Sigmoid colon (tissue), 4 donors: ENCODE measurements at regions not wholly inside any gene's neighbourhood (a gene's known extent, or its start where the extent isn't known, plus 50 kb on each side); places are given as distances from the start of the nearest gene placed in this dataset.

Experiments used
- EP300 ChIP-seq, 4 donors: sonication (generic); formaldehyde crosslinking; IDR thresholded peaks; one replicate each; pipeline ENCODE4 v1.6.1; 2017; ENCODE audit warnings: antibody characterized with exemption in 4 of 4
- POLR2A ChIP-seq, 2 donors: fragments of 450-650 bp; IDR thresholded peaks; one replicate each; pipeline ENCODE4 v1.6.1; 2016; ENCODE audit warnings: antibody characterized with exemption in 2 of 2, mild to moderate bottlenecking in 2 of 2, moderate library complexity in 2 of 2
- TF ChIP-seq, protein P1 (sequence below), 4 experiments: fragments of 450-650 bp in 3 of 4; fragments of 200-600 bp in 1 of 4; IDR thresholded peaks; one replicate each; pipeline ENCODE4 v1.5.1; 2016 to 2019; ENCODE audit warnings: antibody characterized with exemption in 4 of 4, mild to moderate bottlenecking in 3 of 4, moderate library complexity in 2 of 4

DNA sequence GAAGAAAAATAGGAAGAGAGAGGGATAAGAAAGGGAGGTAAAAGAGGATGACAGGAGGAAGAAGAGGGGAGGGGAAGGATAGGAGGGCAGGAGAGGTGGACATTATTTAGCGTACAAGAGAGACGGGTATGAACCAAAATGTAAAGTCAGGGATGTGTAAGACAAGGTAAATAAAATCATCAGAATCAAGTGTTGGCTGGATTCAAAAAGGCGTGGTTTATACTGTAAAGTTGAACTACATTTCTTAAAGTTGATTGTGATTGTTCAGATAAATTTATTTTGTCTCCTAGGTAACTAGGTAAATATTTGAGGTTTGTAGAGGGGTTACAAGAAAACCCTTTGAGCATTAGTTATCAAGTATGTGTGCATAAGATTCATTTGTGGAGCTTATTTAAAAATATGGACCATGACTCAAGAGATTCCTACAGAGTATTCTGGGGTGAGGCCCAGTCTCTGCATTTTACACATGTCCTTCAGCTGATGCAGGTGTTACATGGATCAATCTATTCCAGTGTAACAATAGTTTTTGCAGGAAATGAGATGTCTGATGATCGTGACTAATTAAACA is 512.1 kb upstream of the MBL2 start:
- TF ChIP-seq POLR2A (IDR thresholded peaks at IDR 0.05) (no peak), EP300 (IDR thresholded peaks at IDR 0.05) (no peak)
- TF ChIP-seq, protein P1, sequence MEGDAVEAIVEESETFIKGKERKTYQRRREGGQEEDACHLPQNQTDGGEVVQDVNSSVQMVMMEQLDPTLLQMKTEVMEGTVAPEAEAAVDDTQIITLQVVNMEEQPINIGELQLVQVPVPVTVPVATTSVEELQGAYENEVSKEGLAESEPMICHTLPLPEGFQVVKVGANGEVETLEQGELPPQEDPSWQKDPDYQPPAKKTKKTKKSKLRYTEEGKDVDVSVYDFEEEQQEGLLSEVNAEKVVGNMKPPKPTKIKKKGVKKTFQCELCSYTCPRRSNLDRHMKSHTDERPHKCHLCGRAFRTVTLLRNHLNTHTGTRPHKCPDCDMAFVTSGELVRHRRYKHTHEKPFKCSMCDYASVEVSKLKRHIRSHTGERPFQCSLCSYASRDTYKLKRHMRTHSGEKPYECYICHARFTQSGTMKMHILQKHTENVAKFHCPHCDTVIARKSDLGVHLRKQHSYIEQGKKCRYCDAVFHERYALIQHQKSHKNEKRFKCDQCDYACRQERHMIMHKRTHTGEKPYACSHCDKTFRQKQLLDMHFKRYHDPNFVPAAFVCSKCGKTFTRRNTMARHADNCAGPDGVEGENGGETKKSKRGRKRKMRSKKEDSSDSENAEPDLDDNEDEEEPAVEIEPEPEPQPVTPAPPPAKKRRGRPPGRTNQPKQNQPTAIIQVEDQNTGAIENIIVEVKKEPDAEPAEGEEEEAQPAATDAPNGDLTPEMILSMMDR (IDR thresholded peaks at IDR 0.05): no peak
